Adrenal gland (tissue), 9 donors: ENCODE measurements at regions not wholly inside any gene's neighbourhood (a gene's known extent, or its start where the extent isn't known, plus 50 kb on each side); places are given as distances from the start of the nearest gene placed in this dataset.

Source experiments
- DNase-seq, 7 donors: peaks; one replicate each; pipeline ENCODE4 v3.0.0-alpha.2; 2019 to 2020
- H3K27ac ChIP-seq, 5 donors: fragments of 200-600 bp; sonication (generic) in 4 of 5; 1 replicate in 3 of 5; 2 replicates in 2 of 5; pipeline versions ENCODE4 v1.5.1 to v1.8.0; 2016 to 2020; ENCODE audit warnings: mild to moderate bottlenecking in 1 of 5
- H3K27me3 ChIP-seq: fragments of 200-600 bp; 2 replicates; pipeline ENCODE4 v1.8.0; 2021
- H3K36me3 ChIP-seq, 2 donors: fragments of 200-600 bp; replicated peaks in 1 of 2; 1 replicate in 1 of 2; 2 replicates in 1 of 2; pipeline versions ENCODE4 v1.5.1 to v1.8.0; 2018 to 2022
- H3K4me1 ChIP-seq, 2 donors: fragments of 200-600 bp; replicated peaks in 1 of 2; 1 replicate in 1 of 2; 2 replicates in 1 of 2; pipeline versions ENCODE4 v1.5.1 to v1.8.0; 2018 to 2021
- H3K4me3 ChIP-seq, 4 donors: fragments of 200-600 bp; sonication (generic) in 3 of 4; one replicate each; pipeline ENCODE4 v1.5.1; 2016 to 2018
- H3K9me3 ChIP-seq, 3 donors: fragments of 200-600 bp; sonication (generic) in 1 of 3; replicated peaks in 1 of 3; 1 replicate in 2 of 3; 2 replicates in 1 of 3; pipeline versions ENCODE4 v1.5.1 to v1.8.0; 2016 to 2021
- POLR2A ChIP-seq, 2 donors: fragments of 450-650 bp; IDR thresholded peaks; one replicate each; pipeline ENCODE4 v1.6.1; 2017; ENCODE audit warnings: antibody characterized with exemption in 2 of 2, mild to moderate bottlenecking in 2 of 2, moderate library complexity in 1 of 2
- WGBS, 4 donors: extraction: QIAGEN DNeasy Blood & Tissue Kit in 2 of 4; methylation state at CpG; one replicate each; pipeline versions ENCODE4 v1.1.5 to v1.1.7; 2013 to 2017; 5-methylcytosine and 5-hydroxymethylcytosine counted together
- intact Hi-C, 2 donors: fragments of 100-400 bp; cut with DNase I; formaldehyde crosslinking; loops; one replicate each; pipeline versions ENCODE4 v1.14.1 to v1.15.0; 2022 to 2023
- TF ChIP-seq, protein P1 (sequence below), 6 experiments: fragments of 450-650 bp in 4 of 6; fragments of 200-600 bp in 2 of 6; sonication (generic) in 1 of 6; IDR thresholded peaks; 1 replicate in 5 of 6; 2 replicates in 1 of 6; pipeline versions ENCODE4 v1.5.1 to v1.8.0; 2016 to 2021; ENCODE audit warnings: antibody characterized with exemption in 6 of 6, mild to moderate bottlenecking in 2 of 6, moderate library complexity in 1 of 6
- donor health status: healthy with polysubstance abuse.
- donor health status: Bipolar disorder and iron deficiency.
- donor health status: DM: yes; HTN: yes; CAD: no.
- donor health status: DM: no; HTN: no; CAD: no.
- donor health status: DM: no; HTN: no; CAD: no.

DNA sequence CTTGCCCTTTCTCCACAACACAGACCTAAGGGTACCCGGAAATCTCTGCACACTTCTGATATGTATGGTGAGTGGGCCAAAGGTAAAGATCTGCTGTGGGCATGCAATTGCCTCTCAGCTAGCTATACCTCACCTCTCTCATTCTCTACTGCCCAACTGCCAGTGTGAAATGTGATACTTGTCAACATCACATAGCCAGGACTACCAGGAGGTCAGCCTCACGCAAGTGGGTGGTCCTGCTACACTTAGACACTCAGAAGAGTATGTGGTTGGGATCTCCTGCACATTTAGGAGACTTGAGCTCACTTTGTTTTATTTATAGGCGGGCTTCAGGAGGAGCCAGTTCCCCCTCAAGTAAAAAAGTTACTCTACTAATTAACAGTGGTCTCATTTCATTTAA lies 88.0 kb upstream of the MAN2A1 start:
- intact Hi-C loops, result no loop called here
- H3K27ac ChIP-seq, result no peak overlapping the region
- H3K9me3 ChIP-seq, result no peaks in the 10 kb centered on the region
- WGBS, 4 donors, result 86 to 96% (median 87%) methylated on average over 3 of the region's 3 CpGs
- H3K4me3 ChIP-seq, result no peak overlapping the region
- no peaks in the 10 kb centered on the region for H3K36me3 ChIP-seq
- DNase-seq, result no peak
- TF ChIP-seq, protein P1, sequence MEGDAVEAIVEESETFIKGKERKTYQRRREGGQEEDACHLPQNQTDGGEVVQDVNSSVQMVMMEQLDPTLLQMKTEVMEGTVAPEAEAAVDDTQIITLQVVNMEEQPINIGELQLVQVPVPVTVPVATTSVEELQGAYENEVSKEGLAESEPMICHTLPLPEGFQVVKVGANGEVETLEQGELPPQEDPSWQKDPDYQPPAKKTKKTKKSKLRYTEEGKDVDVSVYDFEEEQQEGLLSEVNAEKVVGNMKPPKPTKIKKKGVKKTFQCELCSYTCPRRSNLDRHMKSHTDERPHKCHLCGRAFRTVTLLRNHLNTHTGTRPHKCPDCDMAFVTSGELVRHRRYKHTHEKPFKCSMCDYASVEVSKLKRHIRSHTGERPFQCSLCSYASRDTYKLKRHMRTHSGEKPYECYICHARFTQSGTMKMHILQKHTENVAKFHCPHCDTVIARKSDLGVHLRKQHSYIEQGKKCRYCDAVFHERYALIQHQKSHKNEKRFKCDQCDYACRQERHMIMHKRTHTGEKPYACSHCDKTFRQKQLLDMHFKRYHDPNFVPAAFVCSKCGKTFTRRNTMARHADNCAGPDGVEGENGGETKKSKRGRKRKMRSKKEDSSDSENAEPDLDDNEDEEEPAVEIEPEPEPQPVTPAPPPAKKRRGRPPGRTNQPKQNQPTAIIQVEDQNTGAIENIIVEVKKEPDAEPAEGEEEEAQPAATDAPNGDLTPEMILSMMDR (IDR thresholded peaks at IDR 0.05), result no peak
- TF ChIP-seq POLR2A (IDR thresholded peaks at IDR 0.05), result no peak
- no peaks in the 10 kb centered on the region for H3K4me1 ChIP-seq
- H3K27me3 ChIP-seq, result no peaks in the 10 kb centered on the region

DNA sequence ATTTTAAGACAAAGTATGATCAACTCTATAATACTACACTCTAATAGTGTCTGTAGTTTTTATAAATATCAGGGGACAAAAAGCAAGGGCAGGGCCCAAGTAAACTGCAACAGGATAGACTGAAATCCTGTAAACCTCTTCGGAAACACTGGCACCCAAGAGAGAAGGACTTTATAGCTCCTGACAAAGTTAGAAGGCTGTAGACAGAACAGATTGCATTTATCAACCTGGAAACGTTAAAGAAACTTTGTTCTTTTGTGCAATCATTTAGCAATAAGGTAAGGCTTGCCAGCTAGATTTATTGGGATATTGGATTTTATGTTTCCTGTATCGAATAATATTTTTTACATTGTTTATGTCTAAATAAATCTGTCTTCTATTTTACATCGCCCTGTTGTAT lies 91.8 kb upstream of the MAN2A1 start:
- 68 to 79% (median 74%) methylated on average over 4 of the region's 4 CpGs for WGBS, 4 donors
- intact Hi-C loops, result no loop called here
- H3K9me3 ChIP-seq, result no peaks in the 10 kb centered on the region
- no peak for TF ChIP-seq POLR2A (IDR thresholded peaks at IDR 0.05)
- TF ChIP-seq, protein P1 (IDR thresholded peaks at IDR 0.05), result no peak
- DNase-seq, result no peak
- no peak overlapping the region for H3K27ac ChIP-seq
- no peaks in the 10 kb centered on the region for H3K36me3 ChIP-seq
- H3K27me3 ChIP-seq, result no peaks in the 10 kb centered on the region
- H3K4me3 ChIP-seq, result no peak overlapping the region
- H3K4me1 ChIP-seq, result no peaks in the 10 kb centered on the region

GRCh38 chr5:109594217-109594616 lies 95.5 kb upstream of the MAN2A1 start:
- WGBS, 4 donors, result 77 to 83% (median 80%) methylated on average over 3 of the region's 3 CpGs
- TF ChIP-seq, protein P1 (IDR thresholded peaks at IDR 0.05), result no peak
- no peak for TF ChIP-seq POLR2A (IDR thresholded peaks at IDR 0.05)
- intact Hi-C loops, result no loop called here
- H3K27ac ChIP-seq, result no peak overlapping the region
- no peaks in the 10 kb centered on the region for H3K27me3 ChIP-seq
- H3K9me3 ChIP-seq, result no peaks in the 10 kb centered on the region
- no peak overlapping the region for H3K4me3 ChIP-seq
- no peaks in the 10 kb centered on the region for H3K36me3 ChIP-seq
- no peak for DNase-seq
- H3K4me1 ChIP-seq, result no peaks in the 10 kb centered on the region

DNA sequence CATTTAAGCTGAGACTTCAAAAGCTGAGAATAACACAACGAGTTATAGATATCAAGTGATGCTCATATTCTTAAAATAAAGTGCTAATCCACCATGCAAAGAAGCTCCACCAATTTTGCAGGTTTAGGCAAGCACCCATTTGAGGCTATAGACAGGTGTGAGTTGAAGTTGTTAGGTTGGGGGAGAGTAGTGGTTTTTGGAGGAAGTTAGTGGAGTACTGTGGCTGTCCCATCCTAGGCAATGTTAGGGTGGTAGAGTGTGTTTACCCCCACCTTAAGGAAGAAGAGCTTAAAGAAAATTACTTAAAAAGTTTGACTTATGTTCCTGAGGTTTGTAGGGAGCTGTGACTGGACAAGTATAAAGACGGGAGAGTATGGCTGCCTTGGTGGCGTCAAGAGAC lies 98.9 kb upstream of the MAN2A1 start:
- H3K27me3 ChIP-seq, result no peaks in the 10 kb centered on the region
- TF ChIP-seq, protein P1 (IDR thresholded peaks at IDR 0.05), result no peak
- TF ChIP-seq POLR2A (IDR thresholded peaks at IDR 0.05), result no peak
- intact Hi-C loops, result no loop called here
- 88 to 94% (median 92%) methylated on average over 3 of the region's 3 CpGs for WGBS, 4 donors
- no peak overlapping the region for H3K27ac ChIP-seq
- no peak for DNase-seq
- no peaks in the 10 kb centered on the region for H3K4me1 ChIP-seq
- no peaks in the 10 kb centered on the region for H3K9me3 ChIP-seq
- no peaks in the 10 kb centered on the region for H3K36me3 ChIP-seq
- no peak overlapping the region for H3K4me3 ChIP-seq
